SH-SY5Y (cell line): ENCODE measurements at regions not wholly inside any gene's neighbourhood (a gene's known extent, or its start where the extent isn't known, plus 50 kb on each side); places are given as distances from the start of the nearest gene placed in this dataset.

ENCODE experiments used
- GATA2 ChIP-seq: IDR thresholded peaks from 2 replicates; pipeline ENCODE4 v1.6.1; 2011; ENCODE audit warnings: mild to moderate bottlenecking, low read depth, low read length
- GATA3 ChIP-seq: IDR thresholded peaks from 2 replicates; pipeline ENCODE4 v1.6.1; 2011; ENCODE audit warnings: low read depth, mild to moderate bottlenecking, low read length, moderate library complexity

GRCh38 chr7:12749069-12749468 is 61.6 kb downstream of the ARL4A start:
- TF ChIP-seq GATA2: no peak
- TF ChIP-seq GATA3: no peak
